ENCODE measurements at regions not wholly inside any gene's neighbourhood (a gene's known extent, or its start where the extent isn't known, plus 50 kb on each side); places are given as distances from the start of the nearest gene placed in this dataset.
"Not testable (repeated sequence)": the region's sequence is repeated elsewhere in the genome, so short reads cannot be mapped to it uniquely, and the experiment has no call there.

- no TSS peak for BruUV-seq (replicated peaks)
- TF ChIP-seq EZH2 (IDR thresholded peaks at IDR 0.05; ENCODE audit: low read depth): no peak
- TF ChIP-seq, protein P1, sequence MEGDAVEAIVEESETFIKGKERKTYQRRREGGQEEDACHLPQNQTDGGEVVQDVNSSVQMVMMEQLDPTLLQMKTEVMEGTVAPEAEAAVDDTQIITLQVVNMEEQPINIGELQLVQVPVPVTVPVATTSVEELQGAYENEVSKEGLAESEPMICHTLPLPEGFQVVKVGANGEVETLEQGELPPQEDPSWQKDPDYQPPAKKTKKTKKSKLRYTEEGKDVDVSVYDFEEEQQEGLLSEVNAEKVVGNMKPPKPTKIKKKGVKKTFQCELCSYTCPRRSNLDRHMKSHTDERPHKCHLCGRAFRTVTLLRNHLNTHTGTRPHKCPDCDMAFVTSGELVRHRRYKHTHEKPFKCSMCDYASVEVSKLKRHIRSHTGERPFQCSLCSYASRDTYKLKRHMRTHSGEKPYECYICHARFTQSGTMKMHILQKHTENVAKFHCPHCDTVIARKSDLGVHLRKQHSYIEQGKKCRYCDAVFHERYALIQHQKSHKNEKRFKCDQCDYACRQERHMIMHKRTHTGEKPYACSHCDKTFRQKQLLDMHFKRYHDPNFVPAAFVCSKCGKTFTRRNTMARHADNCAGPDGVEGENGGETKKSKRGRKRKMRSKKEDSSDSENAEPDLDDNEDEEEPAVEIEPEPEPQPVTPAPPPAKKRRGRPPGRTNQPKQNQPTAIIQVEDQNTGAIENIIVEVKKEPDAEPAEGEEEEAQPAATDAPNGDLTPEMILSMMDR (conservative IDR thresholded peaks at IDR 0.05): no peak
- no peak for DNase-seq
- Histone ChIP-seq H3K4me1 (replicated peaks; ENCODE audit: insufficient read depth) (no peaks in the 10 kb centered on the region), H3K4me2 (no peak overlapping the region), H4K20me1 (ENCODE audit: insufficient read depth) (no peaks in the 10 kb centered on the region), H3K9me2 (ENCODE audit: insufficient read depth) (no peaks in the 10 kb centered on the region), H3K4me3 (no peak overlapping the region), H3F3A (ENCODE audit: insufficient read depth, low read depth) (no peaks in the 10 kb centered on the region), H3K9me3 (ENCODE audit: insufficient read depth, low read depth) (no peaks in the 10 kb centered on the region), H3K79me2 (ENCODE audit: low read depth) (no peaks in the 10 kb centered on the region), H2AFZ (no peak overlapping the region), H3K27ac (no peak overlapping the region), H3K36me3 (ENCODE audit: low read depth) (no peaks in the 10 kb centered on the region), H3K27me3 (ENCODE audit: insufficient read depth, low read depth) (no peaks in the 10 kb centered on the region)
- CTCF ChIA-PET: no interaction called here
- POLR2A ChIA-PET (ENCODE audit: unreplicated experiment): no interaction called here
- intact Hi-C loops (cut with micrococcal nuclease; ENCODE audit: unreplicated experiment): no loop called here
Measured at GRCh38 chr12:127150479-127150878, 1116.5 kb upstream of the TMEM132C start.

DNA sequence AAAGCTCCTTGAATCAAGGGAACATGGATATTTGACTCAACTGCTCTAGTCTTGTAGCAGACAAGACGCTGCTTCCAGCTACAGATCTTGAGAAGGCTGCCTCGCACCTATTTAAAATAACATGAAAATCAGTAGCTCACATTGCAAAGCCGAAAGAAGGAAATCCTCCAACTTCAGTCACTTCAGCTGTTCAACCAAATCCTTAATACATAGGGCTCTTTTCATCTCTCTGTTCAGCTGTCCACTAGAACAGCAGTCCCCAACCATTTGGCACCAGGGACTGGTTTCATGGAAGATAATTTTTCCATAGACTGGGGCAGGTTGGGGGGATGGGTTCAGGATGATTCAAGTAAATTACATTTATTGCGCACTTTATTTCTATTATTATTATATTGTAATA lies 1116.0 kb upstream of the TMEM132C start:
- intact Hi-C loops (cut with micrococcal nuclease; ENCODE audit: unreplicated experiment): no loop called here
- no peaks in the 10 kb centered on the region for H3K79me2 ChIP-seq (ENCODE audit: low read depth)
- no peak overlapping the region for H3K4me2 ChIP-seq
- no peaks in the 10 kb centered on the region for H3K4me1 ChIP-seq (replicated peaks; ENCODE audit: insufficient read depth)
- no peaks in the 10 kb centered on the region for H3F3A ChIP-seq (ENCODE audit: insufficient read depth, low read depth)
- no peak for TF ChIP-seq EZH2 (IDR thresholded peaks at IDR 0.05; ENCODE audit: low read depth)
- TF ChIP-seq, protein P1 (conservative IDR thresholded peaks at IDR 0.05): no peak
- no peak for DNase-seq
- H3K4me3 ChIP-seq: no peak overlapping the region
- H3K27me3 ChIP-seq (ENCODE audit: insufficient read depth, low read depth): no peaks in the 10 kb centered on the region
- H3K9me3 ChIP-seq (ENCODE audit: insufficient read depth, low read depth): no peaks in the 10 kb centered on the region
- ChIA-PET POLR2A (ENCODE audit: unreplicated experiment) (no interaction called here), CTCF (interaction anchor here (0.6 kb wide), 1 partner anchor 83 kb away, joined by 4 read pairs; no protein-coding TSS in a partner anchor)
- H3K36me3 ChIP-seq (ENCODE audit: low read depth): no peaks in the 10 kb centered on the region
- H3K9me2 ChIP-seq (ENCODE audit: insufficient read depth): no peaks in the 10 kb centered on the region
- no peak overlapping the region for H3K27ac ChIP-seq
- BruUV-seq (replicated peaks): no TSS peak
- H4K20me1 ChIP-seq (ENCODE audit: insufficient read depth): no peaks in the 10 kb centered on the region
- H2AFZ ChIP-seq: no peak overlapping the region

DNA sequence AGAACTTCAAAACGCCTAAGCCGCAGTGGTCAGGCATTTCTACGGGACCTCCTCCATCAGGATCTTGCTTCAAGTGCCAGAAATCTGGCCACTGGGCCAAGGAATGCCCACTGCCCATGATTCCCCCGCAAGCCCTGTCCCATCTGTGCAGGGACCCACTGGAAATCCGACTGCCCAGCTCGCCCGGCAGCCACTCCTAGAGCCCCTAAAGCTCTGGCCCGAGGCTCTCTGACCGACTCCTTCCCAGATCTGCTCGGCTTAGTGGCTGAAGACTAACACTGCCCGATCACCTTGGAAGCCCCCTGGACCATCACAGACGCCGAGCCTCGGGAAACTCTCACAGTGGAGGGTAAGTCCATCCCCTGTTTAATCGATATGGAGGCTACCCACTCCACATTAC lies 1113.0 kb upstream of the TMEM132C start:
- H3F3A ChIP-seq (ENCODE audit: insufficient read depth, low read depth): no peaks in the 10 kb centered on the region
- H4K20me1 ChIP-seq (ENCODE audit: insufficient read depth): no peaks in the 10 kb centered on the region
- no peak for DNase-seq
- H3K4me3 ChIP-seq: no peak overlapping the region
- H3K4me2 ChIP-seq: no peak overlapping the region
- no peak overlapping the region for H3K27ac ChIP-seq
- no peaks in the 10 kb centered on the region for H3K27me3 ChIP-seq (ENCODE audit: insufficient read depth, low read depth)
- H3K9me2 ChIP-seq (ENCODE audit: insufficient read depth): no peaks in the 10 kb centered on the region
- ChIA-PET CTCF (no interaction called here), POLR2A (ENCODE audit: unreplicated experiment) (no interaction called here)
- intact Hi-C loops (cut with micrococcal nuclease; ENCODE audit: unreplicated experiment): no loop called here
- no peaks in the 10 kb centered on the region for H3K4me1 ChIP-seq (replicated peaks; ENCODE audit: insufficient read depth)
- H3K36me3 ChIP-seq (ENCODE audit: low read depth): no peaks in the 10 kb centered on the region
- TF ChIP-seq EZH2 (IDR thresholded peaks at IDR 0.05; ENCODE audit: low read depth): no peak
- TF ChIP-seq, protein P1 (conservative IDR thresholded peaks at IDR 0.05): no peak
- no peaks in the 10 kb centered on the region for H3K79me2 ChIP-seq (ENCODE audit: low read depth)
- no peak overlapping the region for H2AFZ ChIP-seq
- H3K9me3 ChIP-seq (ENCODE audit: insufficient read depth, low read depth): no peaks in the 10 kb centered on the region
- BruUV-seq (replicated peaks): no TSS peak

GRCh38 chr12:127154830-127155229 lies 1112.1 kb upstream of the TMEM132C start:
- BruUV-seq (replicated peaks); H3F3A ChIP-seq (ENCODE audit: insufficient read depth, low read depth); H3K9me2 ChIP-seq (ENCODE audit: insufficient read depth); H3K4me1 ChIP-seq (replicated peaks; ENCODE audit: insufficient read depth); H3K36me3 ChIP-seq (ENCODE audit: low read depth); H2AFZ ChIP-seq; DNase-seq; H3K79me2 ChIP-seq (ENCODE audit: low read depth); H3K27ac ChIP-seq; H3K9me3 ChIP-seq (ENCODE audit: insufficient read depth, low read depth); POLR2A ChIA-PET (ENCODE audit: unreplicated experiment); H3K27me3 ChIP-seq (ENCODE audit: insufficient read depth, low read depth); intact Hi-C loops (cut with micrococcal nuclease; ENCODE audit: unreplicated experiment); H3K4me2 ChIP-seq; CTCF ChIA-PET; H3K4me3 ChIP-seq; H4K20me1 ChIP-seq (ENCODE audit: insufficient read depth): not testable (repeated sequence)

- H3F3A ChIP-seq (ENCODE audit: insufficient read depth, low read depth); DNase-seq; H3K36me3 ChIP-seq (ENCODE audit: low read depth); POLR2A ChIA-PET (ENCODE audit: unreplicated experiment); H3K9me3 ChIP-seq (ENCODE audit: insufficient read depth, low read depth); H3K4me3 ChIP-seq; H3K27ac ChIP-seq; H3K79me2 ChIP-seq (ENCODE audit: low read depth); H3K27me3 ChIP-seq (ENCODE audit: insufficient read depth, low read depth); BruUV-seq (replicated peaks); H3K4me1 ChIP-seq (replicated peaks; ENCODE audit: insufficient read depth); intact Hi-C loops (cut with micrococcal nuclease; ENCODE audit: unreplicated experiment); H2AFZ ChIP-seq; H3K4me2 ChIP-seq; H4K20me1 ChIP-seq (ENCODE audit: insufficient read depth); CTCF ChIA-PET; H3K9me2 ChIP-seq (ENCODE audit: insufficient read depth): not testable (repeated sequence)
Measured at GRCh38 chr12:127155935-127156619, 1110.9 kb upstream of the TMEM132C start.
